Mesodermal cell (in vitro differentiated cells): ENCODE measurements at regions not wholly inside any gene's neighbourhood (a gene's known extent, or its start where the extent isn't known, plus 50 kb on each side); places are given as distances from the start of the nearest gene placed in this dataset.

Experiments
- H3K27ac ChIP-seq: 2 replicates; pipeline ENCODE4 v1.7.0; 2013; ENCODE audit warnings: mild to moderate bottlenecking, low read depth, low read length, moderate library complexity; ENCODE audit not compliant: severe bottlenecking
- H3K36me3 ChIP-seq: 2 replicates; pipeline ENCODE4 v1.7.1; 2013; ENCODE audit warnings: mild to moderate bottlenecking, low read length, moderate library complexity; ENCODE audit not compliant: control insufficient read depth, insufficient read depth
- H3K4me1 ChIP-seq: one replicate; pipeline ENCODE4 v1.7.1; 2013; ENCODE audit warnings: mild to moderate bottlenecking, low read length; ENCODE audit not compliant: insufficient read depth, control insufficient read depth, poor library complexity, severe bottlenecking
- H3K4me3 ChIP-seq: 2 replicates; pipeline ENCODE4 v1.7.0; 2013; ENCODE audit warnings: low read length, control low read depth, mild to moderate bottlenecking; ENCODE audit not compliant: insufficient read depth, poor library complexity, severe bottlenecking; ENCODE audit errors: extremely low read depth
- H3K9me3 ChIP-seq: 2 replicates; pipeline ENCODE4 v1.7.1; 2013; ENCODE audit warnings: mild to moderate bottlenecking, low read length, moderate library complexity; ENCODE audit not compliant: control insufficient read depth
- WGBS, 2 experiments: methylation state at CpG; one replicate each; pipeline ENCODE4 v1.1.5; 2013; ENCODE audit warnings: missing lambda C conversion rate in 2 of 2; ENCODE audit not compliant: insufficient coverage in 2 of 2; 5-methylcytosine and 5-hydroxymethylcytosine counted together

- Histone ChIP-seq H3K4me1 (no peaks in the 10 kb centered on the region), H3K4me3 (no peak overlapping the region), H3K9me3 (no peaks in the 10 kb centered on the region), H3K27ac (no peak overlapping the region), H3K36me3 (no peaks in the 10 kb centered on the region)
Observed at GRCh38 chr3:30204126-30204525, 402.3 kb upstream of the TGFBR2 start.

- no CpG with 5 or more reads among the region's 1 CpG for WGBS, 2 experiments
- Histone ChIP-seq H3K36me3 (no peaks in the 10 kb centered on the region), H3K9me3 (no peaks in the 10 kb centered on the region)
Observed at GRCh38 chr3:30206051-30206450, 400.4 kb upstream of the TGFBR2 start.

GRCh38 chr3:30221619-30222018 is 384.8 kb upstream of the TGFBR2 start:
- Histone ChIP-seq H3K27ac (no peak overlapping the region), H3K36me3 (no peaks in the 10 kb centered on the region), H3K4me3 (no peak overlapping the region), H3K9me3 (no peaks in the 10 kb centered on the region), H3K4me1 (no peaks in the 10 kb centered on the region)
- 95 to 100% methylated on average over 2 of the region's 3 CpGs for WGBS, 2 experiments

More at GRCh38 chr3:30206051-30206450, 400.4 kb upstream of the TGFBR2 start:
- no peaks in the 10 kb centered on the region for H3K4me1 ChIP-seq
- no peak overlapping the region for H3K27ac ChIP-seq
- H3K4me3 ChIP-seq: no peak overlapping the region

DNA sequence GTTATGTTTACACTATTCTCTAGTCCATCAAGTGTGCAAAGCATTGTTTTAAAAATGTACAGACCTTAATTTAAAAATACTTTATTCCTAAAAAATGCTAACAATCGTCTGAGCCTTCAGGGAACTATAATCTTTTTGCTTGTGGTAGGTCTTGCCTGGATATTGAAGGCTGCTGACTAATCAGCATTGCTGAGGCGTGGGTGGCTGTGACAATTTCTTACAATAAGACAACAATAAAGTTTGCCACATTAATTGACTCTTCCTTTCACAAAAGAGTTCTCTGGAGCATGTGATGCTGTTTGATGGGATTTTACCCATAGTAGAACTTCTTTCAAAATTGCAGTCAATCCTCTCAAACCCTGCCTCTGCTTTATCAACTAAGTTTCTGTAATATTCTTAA is 384.0 kb upstream of the TGFBR2 start:
- Histone ChIP-seq H3K4me3 (no peak overlapping the region), H3K4me1 (no peaks in the 10 kb centered on the region), H3K9me3 (no peaks in the 10 kb centered on the region), H3K36me3 (no peaks in the 10 kb centered on the region), H3K27ac (no peak overlapping the region)
- WGBS, 2 experiments: 80% methylated on average over 1 of the region's 2 CpGs; no CpG with 5 or more reads in 1 of the 2 experiments

GRCh38 chr3:30225021-30225420 is 381.4 kb upstream of the TGFBR2 start:
- Histone ChIP-seq H3K9me3 (no peaks in the 10 kb centered on the region), H3K27ac (no peak overlapping the region), H3K4me1 (peaks cover 6% of the 10 kb centered on the region), H3K36me3 (no peaks in the 10 kb centered on the region), H3K4me3 (no peak overlapping the region)
- WGBS, 2 experiments: no CpG with 5 or more reads among the region's 2 CpGs

DNA sequence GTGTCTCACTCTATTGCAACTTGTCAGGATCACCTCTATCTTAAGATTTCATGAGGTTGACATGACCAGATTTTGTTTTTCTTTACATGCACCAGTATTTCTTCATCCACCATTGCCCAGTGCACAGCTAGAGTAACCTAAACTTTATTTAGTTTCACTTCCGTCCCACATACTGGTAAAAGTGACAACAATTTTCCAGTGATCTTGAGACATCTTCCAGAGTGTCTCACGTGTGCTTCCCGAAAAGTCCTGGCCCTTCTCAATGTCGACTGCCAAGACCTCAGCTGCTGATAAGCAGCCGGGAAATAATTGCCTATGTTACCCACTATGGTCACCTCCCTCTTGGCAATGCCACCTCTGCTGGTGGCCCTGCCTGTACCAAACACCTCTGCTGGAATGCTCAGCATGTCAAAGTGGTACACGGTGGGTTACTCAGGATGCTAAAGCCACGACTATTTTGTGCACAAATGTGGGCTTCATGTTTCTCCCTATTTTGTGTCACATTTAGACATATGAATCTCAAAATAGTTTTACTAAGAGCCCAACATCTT is 379.7 kb upstream of the TGFBR2 start:
- WGBS, 2 experiments: 91 to 95% methylated on average over 5 of the region's 7 CpGs
- no peaks in the 10 kb centered on the region for H3K9me3 ChIP-seq
- H3K4me1 ChIP-seq: peaks cover 6% of the 10 kb centered on the region
- H3K27ac ChIP-seq: no peak overlapping the region
- no peaks in the 10 kb centered on the region for H3K36me3 ChIP-seq
- H3K4me3 ChIP-seq: no peak overlapping the region

DNA sequence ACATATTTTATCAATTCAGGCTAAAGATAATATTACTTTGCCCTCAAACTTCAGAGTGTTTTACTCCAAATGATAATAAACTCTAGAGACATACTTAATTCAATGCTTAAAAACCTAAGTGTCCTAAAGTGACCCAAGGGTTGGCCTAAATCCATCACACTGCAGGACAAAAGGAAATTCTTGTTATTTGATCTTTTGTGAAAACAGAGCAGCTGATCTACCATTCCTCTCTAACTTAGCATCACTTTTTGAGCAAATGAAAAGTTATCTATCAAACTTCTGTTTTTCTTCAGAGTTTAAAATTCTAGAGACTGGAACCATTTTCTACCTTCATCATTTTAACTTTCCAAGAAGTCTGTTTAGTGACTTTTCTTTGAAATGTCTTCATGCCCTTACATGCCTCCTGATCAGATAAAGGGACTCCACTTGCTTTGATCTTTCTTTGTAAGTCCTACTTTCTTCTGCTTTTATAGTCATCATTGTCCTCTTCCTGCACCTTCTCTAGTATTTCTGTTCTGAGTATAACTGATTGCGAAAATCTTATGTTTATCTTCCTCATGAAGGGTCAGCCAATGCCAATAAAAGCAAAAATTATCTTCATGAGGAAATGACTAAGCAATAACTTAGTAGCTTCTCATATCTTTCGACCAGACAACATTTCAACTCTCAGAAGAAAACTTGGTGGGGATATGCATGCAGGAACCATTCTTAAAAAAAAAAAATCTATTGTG is 378.7 kb upstream of the TGFBR2 start:
- no peak overlapping the region for H3K4me3 ChIP-seq
- H3K4me1 ChIP-seq: peaks cover 6% of the 10 kb centered on the region
- H3K27ac ChIP-seq: no peak overlapping the region
- no CpG with 5 or more reads among the region's 2 CpGs for WGBS, 2 experiments
- no peaks in the 10 kb centered on the region for H3K9me3 ChIP-seq
- H3K36me3 ChIP-seq: no peaks in the 10 kb centered on the region

DNA sequence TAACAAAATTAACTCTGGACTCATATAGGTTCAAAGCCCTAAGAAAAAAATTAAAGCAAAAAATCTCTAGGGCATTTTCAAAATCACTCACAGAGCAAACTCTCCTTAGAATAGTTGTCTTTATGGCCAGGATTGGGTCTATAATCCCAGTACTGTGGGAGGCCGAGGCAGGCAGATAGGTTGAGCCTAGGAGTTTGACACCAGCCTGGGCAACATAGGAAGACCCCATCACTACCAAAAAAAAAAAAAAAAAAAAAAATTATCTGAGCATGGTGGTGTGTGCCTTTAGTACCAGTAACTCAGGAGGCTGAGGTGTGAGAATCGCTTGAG is 378.1 kb upstream of the TGFBR2 start:
- H3K9me3 ChIP-seq: no peaks in the 10 kb centered on the region
- H3K27ac ChIP-seq: no peak overlapping the region
- H3K36me3 ChIP-seq: no peaks in the 10 kb centered on the region
- no peak overlapping the region for H3K4me3 ChIP-seq
- WGBS, 2 experiments: 100% methylated on average over 1 of the region's 2 CpGs; no CpG with 5 or more reads in 1 of the 2 experiments
- peaks cover 6% of the 10 kb centered on the region for H3K4me1 ChIP-seq

GRCh38 chr3:30231277-30232141 is 374.9 kb upstream of the TGFBR2 start:
- Histone ChIP-seq H3K4me3 (no peak overlapping the region), H3K9me3 (no peaks in the 10 kb centered on the region), H3K27ac (peak overlapping the region; percentile 57), H3K4me1 (peaks cover 6% of the 10 kb centered on the region), H3K36me3 (no peaks in the 10 kb centered on the region)
- WGBS, 2 experiments: 100% methylated on average over 1 of the region's 3 CpGs; no CpG with 5 or more reads in 1 of the 2 experiments

GRCh38 chr3:30232142-30232541 is 374.3 kb upstream of the TGFBR2 start:
- H3K27ac ChIP-seq: peak overlapping the region; percentile 57
- WGBS, 2 experiments: 70% methylated on average over 2 of the region's 5 CpGs; no CpG with 5 or more reads in 1 of the 2 experiments
- H3K4me1 ChIP-seq: peaks cover 6% of the 10 kb centered on the region
- no peak overlapping the region for H3K4me3 ChIP-seq
- no peaks in the 10 kb centered on the region for H3K9me3 ChIP-seq
- H3K36me3 ChIP-seq: no peaks in the 10 kb centered on the region
